ENCODE measurements at regions not wholly inside any gene's neighbourhood (a gene's known extent, or its start where the extent isn't known, plus 50 kb on each side); places are given as distances from the start of the nearest gene placed in this dataset.
"Not testable (repeated sequence)": the region's sequence is repeated elsewhere in the genome, so short reads cannot be mapped to it uniquely, and the experiment has no call there.

DNA sequence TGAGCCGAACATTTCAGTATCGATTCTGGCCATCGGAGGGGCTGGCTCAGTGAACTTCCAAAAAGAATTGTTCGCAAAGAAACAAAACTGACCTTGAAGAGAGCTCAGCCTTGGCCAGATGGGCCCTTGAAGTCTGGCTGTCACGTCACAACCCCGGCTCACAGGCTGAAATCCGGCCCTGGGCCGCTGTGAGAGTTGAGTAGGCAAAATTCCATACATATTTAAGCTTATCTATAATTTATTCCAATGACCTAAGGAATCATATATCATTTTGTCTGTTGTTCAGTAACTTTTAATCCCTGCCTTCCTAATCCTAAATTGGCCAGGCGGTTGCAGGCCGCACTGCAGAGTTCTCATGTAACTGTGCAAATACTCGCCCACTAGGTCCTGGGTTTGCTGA lies 174.8 kb downstream of the LAT start:
- TF ChIP-seq ZNF121 (CRISPR knock-in tag; conservative IDR thresholded peaks at IDR 0.05); RAD21 (CRISPR knock-in tag; conservative IDR thresholded peaks at IDR 0.05 in 1 of 2, IDR thresholded peaks at IDR 0.05 in 1 of 2); MTA1 (IDR thresholded peaks at IDR 0.05; ENCODE audit: borderline replicate concordance); POLR2AphosphoS5 (IDR thresholded peaks at IDR 0.05; ENCODE audit: control insufficient read depth, insufficient read depth, low read depth, low read length); FOXA1 (IDR thresholded peaks at IDR 0.05; ENCODE audit: borderline replicate concordance); POLR2A (conservative IDR thresholded peaks at IDR 0.05); ARNT (IDR thresholded peaks at IDR 0.05); EZH2 (IDR thresholded peaks at IDR 0.05; ENCODE audit: borderline replicate concordance, low read depth, low read length): not testable (repeated sequence)
- TF ChIP-seq, protein P1, sequence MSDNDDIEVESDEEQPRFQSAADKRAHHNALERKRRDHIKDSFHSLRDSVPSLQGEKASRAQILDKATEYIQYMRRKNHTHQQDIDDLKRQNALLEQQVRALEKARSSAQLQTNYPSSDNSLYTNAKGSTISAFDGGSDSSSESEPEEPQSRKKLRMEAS (CRISPR knock-in tag; IDR thresholded peaks at IDR 0.05), result not testable (repeated sequence)
- TF ChIP-seq, protein P2, sequence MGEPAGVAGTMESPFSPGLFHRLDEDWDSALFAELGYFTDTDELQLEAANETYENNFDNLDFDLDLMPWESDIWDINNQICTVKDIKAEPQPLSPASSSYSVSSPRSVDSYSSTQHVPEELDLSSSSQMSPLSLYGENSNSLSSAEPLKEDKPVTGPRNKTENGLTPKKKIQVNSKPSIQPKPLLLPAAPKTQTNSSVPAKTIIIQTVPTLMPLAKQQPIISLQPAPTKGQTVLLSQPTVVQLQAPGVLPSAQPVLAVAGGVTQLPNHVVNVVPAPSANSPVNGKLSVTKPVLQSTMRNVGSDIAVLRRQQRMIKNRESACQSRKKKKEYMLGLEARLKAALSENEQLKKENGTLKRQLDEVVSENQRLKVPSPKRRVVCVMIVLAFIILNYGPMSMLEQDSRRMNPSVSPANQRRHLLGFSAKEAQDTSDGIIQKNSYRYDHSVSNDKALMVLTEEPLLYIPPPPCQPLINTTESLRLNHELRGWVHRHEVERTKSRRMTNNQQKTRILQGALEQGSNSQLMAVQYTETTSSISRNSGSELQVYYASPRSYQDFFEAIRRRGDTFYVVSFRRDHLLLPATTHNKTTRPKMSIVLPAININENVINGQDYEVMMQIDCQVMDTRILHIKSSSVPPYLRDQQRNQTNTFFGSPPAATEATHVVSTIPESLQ (CRISPR knock-in tag; IDR thresholded peaks at IDR 0.05), result not testable (repeated sequence)
- TF ChIP-seq, protein P3, sequence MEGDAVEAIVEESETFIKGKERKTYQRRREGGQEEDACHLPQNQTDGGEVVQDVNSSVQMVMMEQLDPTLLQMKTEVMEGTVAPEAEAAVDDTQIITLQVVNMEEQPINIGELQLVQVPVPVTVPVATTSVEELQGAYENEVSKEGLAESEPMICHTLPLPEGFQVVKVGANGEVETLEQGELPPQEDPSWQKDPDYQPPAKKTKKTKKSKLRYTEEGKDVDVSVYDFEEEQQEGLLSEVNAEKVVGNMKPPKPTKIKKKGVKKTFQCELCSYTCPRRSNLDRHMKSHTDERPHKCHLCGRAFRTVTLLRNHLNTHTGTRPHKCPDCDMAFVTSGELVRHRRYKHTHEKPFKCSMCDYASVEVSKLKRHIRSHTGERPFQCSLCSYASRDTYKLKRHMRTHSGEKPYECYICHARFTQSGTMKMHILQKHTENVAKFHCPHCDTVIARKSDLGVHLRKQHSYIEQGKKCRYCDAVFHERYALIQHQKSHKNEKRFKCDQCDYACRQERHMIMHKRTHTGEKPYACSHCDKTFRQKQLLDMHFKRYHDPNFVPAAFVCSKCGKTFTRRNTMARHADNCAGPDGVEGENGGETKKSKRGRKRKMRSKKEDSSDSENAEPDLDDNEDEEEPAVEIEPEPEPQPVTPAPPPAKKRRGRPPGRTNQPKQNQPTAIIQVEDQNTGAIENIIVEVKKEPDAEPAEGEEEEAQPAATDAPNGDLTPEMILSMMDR (IDR thresholded peaks at IDR 0.05 in 2 of 3, conservative IDR thresholded peaks at IDR 0.05 in 1 of 3; ENCODE audit: insufficient read depth in 2 of 3, low read depth in 1 of 3, low read length in 3 of 3), result not testable (repeated sequence)
- TF ChIP-seq, protein P4, sequence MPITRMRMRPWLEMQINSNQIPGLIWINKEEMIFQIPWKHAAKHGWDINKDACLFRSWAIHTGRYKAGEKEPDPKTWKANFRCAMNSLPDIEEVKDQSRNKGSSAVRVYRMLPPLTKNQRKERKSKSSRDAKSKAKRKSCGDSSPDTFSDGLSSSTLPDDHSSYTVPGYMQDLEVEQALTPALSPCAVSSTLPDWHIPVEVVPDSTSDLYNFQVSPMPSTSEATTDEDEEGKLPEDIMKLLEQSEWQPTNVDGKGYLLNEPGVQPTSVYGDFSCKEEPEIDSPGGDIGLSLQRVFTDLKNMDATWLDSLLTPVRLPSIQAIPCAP (CRISPR knock-in tag; IDR thresholded peaks at IDR 0.05; ENCODE audit: borderline replicate concordance), result not testable (repeated sequence)

All from K562 (cell line).